ENCODE measurements at regions not wholly inside any gene's neighbourhood (a gene's known extent, or its start where the extent isn't known, plus 50 kb on each side); places are given as distances from the start of the nearest gene placed in this dataset.

GRCh38 chr13:79668201-79668752 is 187.3 kb downstream of the NDFIP2 start:
- no peak for TF ChIP-seq CTCF (conservative IDR thresholded peaks at IDR 0.05; ENCODE audit: low read depth, low read length)
- TF ChIP-seq EZH2 (IDR thresholded peaks at IDR 0.05; ENCODE audit: borderline replicate concordance, low read depth, low read length, poor library complexity, severe bottlenecking), result no peak
